Left renal cortex interstitium (tissue), 4 donors: ENCODE measurements at regions not wholly inside any gene's neighbourhood (a gene's known extent, or its start where the extent isn't known, plus 50 kb on each side); places are given as distances from the start of the nearest gene placed in this dataset.

ENCODE experiments used
- DNase-seq, 4 donors: peaks; one replicate each; pipeline ENCODE4 v3.0.0-alpha.2; 2013; ENCODE audit warnings: low read depth in 4 of 4, low spot score in 2 of 4, missing footprints in 1 of 4

GRCh38 chr6:155974359-155974758 lies 518.7 kb upstream of the NOX3 start:
- DNase-seq, result no peak

- no peak for DNase-seq
Measured at GRCh38 chr6:155970876-155971708, 515.5 kb upstream of the NOX3 start.

- DNase-seq, result no peak
Measured at GRCh38 chr6:155970472-155970871, 514.8 kb upstream of the NOX3 start.

GRCh38 chr6:155968921-155969320 lies 513.3 kb upstream of the NOX3 start:
- no peak for DNase-seq

- no peak for DNase-seq
Measured at GRCh38 chr6:155967322-155967721, 511.7 kb upstream of the NOX3 start.

GRCh38 chr6:155964544-155964943 lies 508.9 kb upstream of the NOX3 start:
- DNase-seq, result no peak

GRCh38 chr6:155962276-155962675 lies 506.6 kb upstream of the NOX3 start:
- no peak for DNase-seq

GRCh38 chr6:155959898-155960495 lies 504.4 kb upstream of the NOX3 start:
- no peak for DNase-seq

GRCh38 chr6:155958550-155958949 lies 502.9 kb upstream of the NOX3 start:
- DNase-seq, result no peak

GRCh38 chr6:155955038-155955437 lies 499.4 kb upstream of the NOX3 start:
- DNase-seq, result no peak

GRCh38 chr6:155954149-155954548 lies 498.5 kb upstream of the NOX3 start:
- no peak for DNase-seq

- no peak for DNase-seq
Measured at GRCh38 chr6:155949256-155949655, 493.6 kb upstream of the NOX3 start.

- DNase-seq, result no peak
Measured at GRCh38 chr6:155946860-155947259, 491.2 kb upstream of the NOX3 start.

- no peak for DNase-seq
Measured at GRCh38 chr6:155943635-155944034, 488.0 kb upstream of the NOX3 start.

- DNase-seq, result peak in 1 of 4 donors; percentile 32
Measured at GRCh38 chr6:155939253-155939652, 483.6 kb upstream of the NOX3 start.

- no peak for DNase-seq
Measured at GRCh38 chr6:155936551-155936950, 480.9 kb upstream of the NOX3 start.

GRCh38 chr6:155936127-155936526 lies 480.5 kb upstream of the NOX3 start:
- no peak for DNase-seq

GRCh38 chr6:155916846-155917624 lies 461.4 kb upstream of the NOX3 start:
- DNase-seq, result no peak

- DNase-seq, result no peak
Measured at GRCh38 chr6:155915651-155916050, 460.0 kb upstream of the NOX3 start.

GRCh38 chr6:155913816-155914215 lies 458.2 kb upstream of the NOX3 start:
- DNase-seq, result no peak

- no peak for DNase-seq
Measured at GRCh38 chr6:155909710-155910109, 454.1 kb upstream of the NOX3 start.

- DNase-seq, result no peak
Measured at GRCh38 chr6:155895641-155896040, 440.0 kb upstream of the NOX3 start.
